IMR-90 (cell line): ENCODE measurements at regions not wholly inside any gene's neighbourhood (a gene's known extent, or its start where the extent isn't known, plus 50 kb on each side); places are given as distances from the start of the nearest gene placed in this dataset.

Experiments
- ATAC-seq: fragments of 200-7000 bp; cut with Tn5 transposase; 2 replicates; pipeline ENCODE4 v1.9.1; 2020; ENCODE audit warnings: low read depth, mild to moderate bottlenecking, moderate library complexity
- BruUV-seq: library from RNA; stranded (reverse); fragments of 400-500 nt; replicated peaks from 2 replicates; lab custom pipeline; 2021; lab: Mats Ljungman, UMichigan
- CTCF ChIA-PET: fragments of 300-600 bp; formaldehyde crosslinking; extraction: SDS; loops from one replicate; lab custom pipeline; 2021; ENCODE audit warnings: antibody characterized with exemption; lab: Yijun Ruan, JAX
- POLR2A ChIA-PET: fragments of 300-600 bp; sonication (Branson Sonifier 250); formaldehyde crosslinking; loops from one replicate; lab custom pipeline; 2022; ENCODE audit warnings: antibody characterized with exemption; ENCODE audit not compliant: unreplicated experiment; lab: Charles Lee
- DNase-seq: peaks from one replicate; pipeline ENCODE4 v3.0.0; 2013
- H2AFZ ChIP-seq: replicated peaks from 2 replicates; pipeline ENCODE3; 2013; ENCODE audit warnings: low read length, mild to moderate bottlenecking; ENCODE audit not compliant: poor library complexity
- H2AK5ac ChIP-seq: 2 replicates; pipeline ENCODE4 v1.6.1; 2013; ENCODE audit warnings: low read depth, low read length, inconsistent platforms
- H2AK9ac ChIP-seq: replicated peaks from 2 replicates; pipeline ENCODE3; 2013; ENCODE audit warnings: mild to moderate bottlenecking, low read depth, low read length, moderate library complexity; ENCODE audit not compliant: poor library complexity
- H2BK120ac ChIP-seq: 2 replicates; pipeline ENCODE4 v1.6.1; 2013; ENCODE audit warnings: low read depth, low read length, inconsistent platforms
- H2BK15ac ChIP-seq: 3 replicates; pipeline ENCODE4 v1.6.1; 2013; ENCODE audit warnings: low read depth, low read length, inconsistent platforms
- H2BK20ac ChIP-seq: 2 replicates; pipeline ENCODE4 v1.6.1; 2013; ENCODE audit warnings: low read depth, mild to moderate bottlenecking, inconsistent platforms, low read length, moderate library complexity
- H2BK5ac ChIP-seq: 2 replicates; pipeline ENCODE4 v1.6.1; 2013; ENCODE audit warnings: mild to moderate bottlenecking, low read depth, low read length, inconsistent platforms; ENCODE audit not compliant: poor library complexity, severe bottlenecking
- H3K14ac ChIP-seq: replicated peaks from 2 replicates; pipeline ENCODE4 v1.6.1; 2013; ENCODE audit warnings: low read depth, low read length, inconsistent platforms
- H3K18ac ChIP-seq: 2 replicates; pipeline ENCODE4 v1.6.1; 2013; ENCODE audit warnings: low read depth, low read length, control low read depth
- H3K23ac ChIP-seq: 2 replicates; pipeline ENCODE4 v1.6.1; 2013; ENCODE audit warnings: low read depth, low read length, inconsistent platforms
- H3K27ac ChIP-seq: 2 replicates; pipeline ENCODE4 v1.5.1; 2013; ENCODE audit warnings: mild to moderate bottlenecking, control low read depth, low read length; ENCODE audit not compliant: insufficient read depth
- H3K27me3 ChIP-seq: 2 replicates; pipeline ENCODE4 v1.6.1; 2013; ENCODE audit warnings: low read length; ENCODE audit not compliant: control insufficient read depth, insufficient read depth
- H3K36me3 ChIP-seq: 2 replicates; pipeline ENCODE4 v1.6.1; 2013; ENCODE audit warnings: low read length, mixed read lengths; ENCODE audit not compliant: control insufficient read depth, insufficient read depth
- H3K4ac ChIP-seq: 2 replicates; pipeline ENCODE4 v1.6.1; 2013; ENCODE audit warnings: low read depth, low read length, inconsistent platforms
- H3K4me1 ChIP-seq: 2 replicates; pipeline ENCODE4 v1.6.1; 2013; ENCODE audit warnings: low read length, mixed read lengths; ENCODE audit not compliant: control insufficient read depth, insufficient read depth
- H3K4me2 ChIP-seq: 2 replicates; pipeline ENCODE4 v1.6.1; 2013; ENCODE audit warnings: low read depth, mild to moderate bottlenecking, control low read depth, low read length, moderate library complexity
- H3K4me3 ChIP-seq: 2 replicates; pipeline ENCODE4 v1.5.1; 2013; ENCODE audit warnings: low read depth, mild to moderate bottlenecking, control low read depth, low read length, moderate library complexity; ENCODE audit not compliant: insufficient read depth
- H3K56ac ChIP-seq: 2 replicates; pipeline ENCODE4 v1.6.1; 2013; ENCODE audit warnings: low read length, inconsistent platforms; ENCODE audit not compliant: insufficient read depth; ENCODE audit errors: extremely low read depth
- H3K79me1 ChIP-seq, 2 experiments: 2 replicates each; pipeline ENCODE4 v1.6.1; 2013; ENCODE audit warnings: low read length in 2 of 2, inconsistent platforms in 1 of 2, low read depth in 1 of 2
- H3K9ac ChIP-seq: 2 replicates; pipeline ENCODE4 v1.6.1; 2013; ENCODE audit warnings: low read depth, low read length, control low read depth
- H3K9me1 ChIP-seq: 2 replicates; pipeline ENCODE4 v1.6.1; 2013; ENCODE audit warnings: low read length, inconsistent platforms; ENCODE audit not compliant: insufficient read depth
- H3K9me3 ChIP-seq: 2 replicates; pipeline ENCODE4 v1.6.1; 2013; ENCODE audit warnings: low read length; ENCODE audit not compliant: control insufficient read depth, insufficient read depth
- H4K20me1 ChIP-seq: 2 replicates; pipeline ENCODE4 v1.6.1; 2013; ENCODE audit warnings: low read length, inconsistent platforms; ENCODE audit not compliant: insufficient read depth
- H4K5ac ChIP-seq: 2 replicates; pipeline ENCODE4 v1.6.1; 2013; ENCODE audit warnings: mild to moderate bottlenecking, low read depth, low read length, control low read depth
- H4K8ac ChIP-seq, 2 experiments: 2 replicates each; pipeline ENCODE4 v1.6.1; 2013; ENCODE audit warnings: low read depth in 2 of 2, low read length in 2 of 2, control low read depth in 1 of 2, inconsistent platforms in 1 of 2
- H4K91ac ChIP-seq: 2 replicates; pipeline ENCODE4 v1.6.1; 2013; ENCODE audit warnings: low read depth, low read length, inconsistent platforms; ENCODE audit not compliant: insufficient read depth
- MAZ ChIP-seq: IDR thresholded peaks from 2 replicates; pipeline ENCODE4 v1.6.1; 2012; ENCODE audit warnings: low read depth, mild to moderate bottlenecking, low read length, improper control_type of control experiment, moderate library complexity, borderline replicate concordance
- MXI1 ChIP-seq: IDR thresholded peaks from 2 replicates; pipeline ENCODE4 v1.6.1; 2012; ENCODE audit warnings: low read depth, mild to moderate bottlenecking, low read length, moderate library complexity, borderline replicate concordance
- WGBS, 2 experiments: methylation state at CpG; one replicate each; pipeline versions ENCODE4 v1.1.5 to v1.1.7; 2013; ENCODE audit warnings: missing lambda C conversion rate in 2 of 2; ENCODE audit not compliant: insufficient read length in 1 of 2; ENCODE audit errors: extremely low coverage in 2 of 2; 5-methylcytosine and 5-hydroxymethylcytosine counted together
- dilution Hi-C: fragments of 300-500 bp; cut with HindIII; formaldehyde crosslinking; loops from one replicate; pipeline ENCODE4 v1.14.3; 2018; ENCODE audit warnings: low sequenced_read_pairs; ENCODE audit not compliant: unreplicated experiment
- in situ Hi-C: fragments of 300-500 bp; cut with MboI; formaldehyde crosslinking; loops from 3 replicates; pipeline ENCODE4 v1.14.3; 2019; ENCODE audit warnings: low sequenced_read_pairs, inconsistent platforms, mixed read lengths
- intact Hi-C: fragments of 100-400 bp; cut with micrococcal nuclease; formaldehyde crosslinking; loops from 2 replicates; pipeline ENCODE4 v1.10.0; 2022

DNA sequence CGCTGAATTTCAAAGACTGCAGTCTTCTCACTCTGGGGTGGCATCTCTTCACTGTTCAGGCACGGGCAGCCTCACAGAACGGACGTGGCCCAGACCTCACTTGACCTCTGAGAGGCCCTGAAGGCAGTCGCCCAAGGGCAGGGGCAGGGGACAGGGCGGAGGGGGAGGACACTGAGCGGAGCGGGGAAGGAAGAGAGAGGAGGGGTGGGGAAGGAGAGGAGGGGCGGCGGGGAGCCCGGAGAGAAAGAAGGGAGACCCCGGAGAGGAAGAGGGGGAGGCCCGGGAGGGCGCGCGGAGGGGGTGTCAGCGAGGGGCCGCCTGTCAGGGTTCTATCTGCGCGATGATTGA, 58.7 kb upstream of the COMTD1 start:
- TF ChIP-seq MXI1 (no peak), MAZ (peak; percentile 2; the same call in 1 of the 2 replicates)
- intact Hi-C loops, result no loop called here
- no peaks in the 10 kb centered on the region for H4K20me1 ChIP-seq
- peak overlapping the region; percentile 62 for H3K18ac ChIP-seq
- H3K79me1 ChIP-seq, result no peaks in the 10 kb centered on the region
- H3K4ac ChIP-seq, result peak overlapping the region; percentile 82
- no peak overlapping the region for H3K4me3 ChIP-seq
- H2AK5ac ChIP-seq, result peak overlapping the region; percentile 86
- no peaks in the 10 kb centered on the region; the same call in 1 of the 2 replicates for H3K27me3 ChIP-seq
- H3K14ac ChIP-seq, result 0 out of 2 replicates have a peak overlapping the region, but pooled peaks have one; percentile 71
- dilution Hi-C loops, result no loop called here
- no peak overlapping the region for H2AK9ac ChIP-seq
- peak overlapping the region; percentile 27; the same call in 1 of the 2 replicates for H3K27ac ChIP-seq
- peaks cover 3% of the 10 kb centered on the region for H3K9me3 ChIP-seq
- peak overlapping the region; percentile 84 for H4K91ac ChIP-seq
- H2BK5ac ChIP-seq, result no peak overlapping the region
- H3K4me2 ChIP-seq, result peak overlapping the region; percentile 21; the same call in 1 of the 2 replicates
- in situ Hi-C loops, result loop anchor here (10.0 kb wide), 1 partner anchor 100 kb away; no protein-coding TSS in a partner anchor
- no peak overlapping the region; the same call in 2 of the 3 replicates for H2BK15ac ChIP-seq
- H3K56ac ChIP-seq, result no peak overlapping the region
- peak overlapping the region; percentile 0 to 20; a peak in 2 of 4 replicates for H4K8ac ChIP-seq
- H3K9me1 ChIP-seq, result peaks cover 6% of the 10 kb centered on the region
- WGBS, 2 experiments, result 0% methylated on average over 12 of the region's 20 CpGs; no CpG with 5 or more reads in 1 of the 2 experiments
- peak overlapping the region; percentile 65 for H2BK120ac ChIP-seq
- H4K5ac ChIP-seq, result peak overlapping the region; percentile 29; the same call in 1 of the 2 replicates
- POLR2A ChIA-PET, result interaction anchor here (0.5 kb wide), 1 partner anchor 17 kb away, joined by 3 read pairs; no protein-coding TSS in a partner anchor
- CTCF ChIA-PET, result interaction anchor here (1.4 kb wide), 1 partner anchor 63 kb away, joined by 3 read pairs; no protein-coding TSS in a partner anchor
- peaks cover 24% of the 10 kb centered on the region for H3K4me1 ChIP-seq
- H3K9ac ChIP-seq, result no peak overlapping the region; the same call in 1 of the 2 replicates
- peak overlapping the region; percentile 68 for H2BK20ac ChIP-seq
- H3K36me3 ChIP-seq, result no peaks in the 10 kb centered on the region
- DNase-seq (no peak), ATAC-seq (peak; percentile 41)
- BruUV-seq, result no TSS peak
- peak overlapping the region; percentile 85 for H2AFZ ChIP-seq
- peak overlapping the region; percentile 57; the same call in 1 of the 2 replicates for H3K23ac ChIP-seq
